OCI-LY7 (cell line): ENCODE measurements at regions not wholly inside any gene's neighbourhood (a gene's known extent, or its start where the extent isn't known, plus 50 kb on each side); places are given as distances from the start of the nearest gene placed in this dataset.

ENCODE experiments used
- BruUV-seq: library from RNA; stranded (reverse); fragments of 400-500 nt; replicated peaks from 2 replicates; lab custom pipeline; 2021; lab: Mats Ljungman, UMichigan
- CTCF ChIA-PET: fragments of 300-600 bp; sonication (Branson Sonifier 250); formaldehyde crosslinking; loops from one replicate; lab custom pipeline; 2022; ENCODE audit warnings: antibody characterized with exemption; ENCODE audit not compliant: unreplicated experiment; lab: Charles Lee
- POLR2A ChIA-PET: fragments of 300-600 bp; sonication (Branson Sonifier 250); formaldehyde crosslinking; loops from one replicate; lab custom pipeline; 2022; ENCODE audit warnings: antibody characterized with exemption; lab: Charles Lee
- DNase-seq: peaks from one replicate; pipeline ENCODE4 v3.0.0-alpha.2; 2015; ENCODE audit warnings: low spot score
- H2AFZ ChIP-seq: fragments of 200-600 bp; sonication (generic), shearing (Covaris generic); 2 replicates; pipeline ENCODE4 v1.6.1; 2014; ENCODE audit warnings: mild to moderate bottlenecking, antibody characterized with exemption, low read length, moderate library complexity
- H3K27ac ChIP-seq: fragments of 200-600 bp; sonication (generic); 2 replicates; pipeline ENCODE4 v1.5.1; 2014; ENCODE audit warnings: mixed run types, low read depth, mild to moderate bottlenecking, moderate library complexity, low read length, inconsistent platforms; ENCODE audit not compliant: poor library complexity, severe bottlenecking
- H3K36me3 ChIP-seq: fragments of 200-600 bp; sonication (generic); 2 replicates; pipeline ENCODE4 v1.6.1; 2014; ENCODE audit warnings: mild to moderate bottlenecking, antibody characterized with exemption, low read length, moderate library complexity, mixed read lengths; ENCODE audit not compliant: insufficient read depth
- H3K4me1 ChIP-seq: fragments of 200-600 bp; sonication (generic); 2 replicates; pipeline ENCODE4 v1.5.1; 2014; ENCODE audit warnings: mild to moderate bottlenecking, low read length; ENCODE audit not compliant: insufficient read depth, poor library complexity, severe bottlenecking
- H3K4me2 ChIP-seq: fragments of 200-600 bp; sonication (generic); 2 replicates; pipeline ENCODE4 v1.6.1; 2014; ENCODE audit warnings: mild to moderate bottlenecking, low read length
- H3K4me3 ChIP-seq: fragments of 200-600 bp; sonication (generic); 2 replicates; pipeline ENCODE4 v1.5.1; 2014; ENCODE audit warnings: mild to moderate bottlenecking, low read depth, low read length; ENCODE audit not compliant: poor library complexity, severe bottlenecking
- H3K79me2 ChIP-seq: fragments of 200-600 bp; sonication (generic); 2 replicates; pipeline ENCODE4 v1.6.1; 2016; ENCODE audit warnings: low read depth, mild to moderate bottlenecking, low read length, moderate library complexity, mixed read lengths; ENCODE audit not compliant: insufficient read depth
- H3K9me2 ChIP-seq: fragments of 200-600 bp; sonication (generic); 2 replicates; pipeline ENCODE4 v1.6.1; 2016; ENCODE audit warnings: mild to moderate bottlenecking, low read length, mixed read lengths; ENCODE audit not compliant: insufficient read depth
- H3K9me3 ChIP-seq: fragments of 200-600 bp; sonication (generic); 2 replicates; pipeline ENCODE4 v1.6.1; 2014; ENCODE audit warnings: mild to moderate bottlenecking, mixed run types, low read length, mixed read lengths
- H4K20me1 ChIP-seq: fragments of 200-600 bp; sonication (generic); 2 replicates; pipeline ENCODE4 v1.6.1; 2014; ENCODE audit warnings: mild to moderate bottlenecking, antibody characterized with exemption, low read length, moderate library complexity, mixed read lengths; ENCODE audit not compliant: insufficient read depth
- EZH2phosphoT487 ChIP-seq: fragments of 200-600 bp; sonication (generic); IDR thresholded peaks from 2 replicates; pipeline ENCODE4 v1.6.1; 2018; ENCODE audit warnings: low read depth, borderline replicate concordance, mild to moderate bottlenecking, mixed run types, antibody characterized with exemption, low read length, moderate library complexity, mixed read lengths
- intact Hi-C: fragments of 100-400 bp; cut with micrococcal nuclease; formaldehyde crosslinking; loops from one replicate; pipeline ENCODE4 v1.10.0; 2022; ENCODE audit not compliant: unreplicated experiment
- TF ChIP-seq, protein P1 (sequence below): fragments of 200-600 bp; sonication (generic); conservative IDR thresholded peaks from 2 replicates; pipeline ENCODE4 v1.5.1; 2014; ENCODE audit warnings: mild to moderate bottlenecking, antibody characterized with exemption, low read length, moderate library complexity, mixed read lengths

- intact Hi-C loops: loop anchor here (10.0 kb wide), 1 partner anchor 155 kb away; no protein-coding TSS in a partner anchor
- TF ChIP-seq EZH2phosphoT487: no peak
- TF ChIP-seq, protein P1, sequence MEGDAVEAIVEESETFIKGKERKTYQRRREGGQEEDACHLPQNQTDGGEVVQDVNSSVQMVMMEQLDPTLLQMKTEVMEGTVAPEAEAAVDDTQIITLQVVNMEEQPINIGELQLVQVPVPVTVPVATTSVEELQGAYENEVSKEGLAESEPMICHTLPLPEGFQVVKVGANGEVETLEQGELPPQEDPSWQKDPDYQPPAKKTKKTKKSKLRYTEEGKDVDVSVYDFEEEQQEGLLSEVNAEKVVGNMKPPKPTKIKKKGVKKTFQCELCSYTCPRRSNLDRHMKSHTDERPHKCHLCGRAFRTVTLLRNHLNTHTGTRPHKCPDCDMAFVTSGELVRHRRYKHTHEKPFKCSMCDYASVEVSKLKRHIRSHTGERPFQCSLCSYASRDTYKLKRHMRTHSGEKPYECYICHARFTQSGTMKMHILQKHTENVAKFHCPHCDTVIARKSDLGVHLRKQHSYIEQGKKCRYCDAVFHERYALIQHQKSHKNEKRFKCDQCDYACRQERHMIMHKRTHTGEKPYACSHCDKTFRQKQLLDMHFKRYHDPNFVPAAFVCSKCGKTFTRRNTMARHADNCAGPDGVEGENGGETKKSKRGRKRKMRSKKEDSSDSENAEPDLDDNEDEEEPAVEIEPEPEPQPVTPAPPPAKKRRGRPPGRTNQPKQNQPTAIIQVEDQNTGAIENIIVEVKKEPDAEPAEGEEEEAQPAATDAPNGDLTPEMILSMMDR: no peak
- peak overlapping the region; percentile 33; the same call in 1 of the 2 replicates for H2AFZ ChIP-seq
- H3K27ac ChIP-seq: no peak overlapping the region
- no peaks in the 10 kb centered on the region for H3K79me2 ChIP-seq
- H3K36me3 ChIP-seq: no peaks in the 10 kb centered on the region
- H3K9me2 ChIP-seq: no peaks in the 10 kb centered on the region; the same call in 1 of the 2 replicates
- ChIA-PET CTCF (interaction anchor here (1.4 kb wide), 1 partner anchor 12 kb away, joined by 3 read pairs; no protein-coding TSS in a partner anchor), POLR2A (interaction anchor here (1.0 to 1.2 kb wide), 4 partner anchors 9 to 16 kb away, joined by 3 to 6 read pairs (median 4); no protein-coding TSS in a partner anchor)
- no peak overlapping the region for H3K4me3 ChIP-seq
- no peaks in the 10 kb centered on the region for H4K20me1 ChIP-seq
- no peaks in the 10 kb centered on the region for H3K4me1 ChIP-seq
- H3K9me3 ChIP-seq: no peaks in the 10 kb centered on the region
- DNase-seq: no peak
- no peak overlapping the region for H3K4me2 ChIP-seq
- BruUV-seq: no TSS peak
These were observed 89.7 kb downstream of the FAM76B start for GRCh38 chr11:95699631-95700470.

GRCh38 chr11:95698676-95699557 lies 90.7 kb downstream of the FAM76B start:
- Histone ChIP-seq H3K27ac (no peak overlapping the region), H3K36me3 (no peaks in the 10 kb centered on the region), H3K4me3 (no peak overlapping the region), H3K79me2 (no peaks in the 10 kb centered on the region), H2AFZ (no peak overlapping the region), H3K9me2 (no peaks in the 10 kb centered on the region; the same call in 1 of the 2 replicates), H3K9me3 (no peaks in the 10 kb centered on the region), H3K4me2 (no peak overlapping the region), H3K4me1 (no peaks in the 10 kb centered on the region), H4K20me1 (no peaks in the 10 kb centered on the region)
- POLR2A ChIA-PET: interaction anchor here (1.0 to 1.2 kb wide), 4 partner anchors 8 to 78 kb away, joined by 3 to 6 read pairs (median 4); no protein-coding TSS in a partner anchor
- no peak for DNase-seq
- TF ChIP-seq, protein P1: no peak
- TF ChIP-seq EZH2phosphoT487: no peak
- intact Hi-C loops: no loop called here
- no TSS peak for BruUV-seq
- CTCF ChIA-PET: interaction anchor here (1.4 kb wide), 1 partner anchor 13 kb away, joined by 3 read pairs; no protein-coding TSS in a partner anchor
